ENCODE measurements at regions not wholly inside any gene's neighbourhood (a gene's known extent, or its start where the extent isn't known, plus 50 kb on each side); places are given as distances from the start of the nearest gene placed in this dataset.

DNA sequence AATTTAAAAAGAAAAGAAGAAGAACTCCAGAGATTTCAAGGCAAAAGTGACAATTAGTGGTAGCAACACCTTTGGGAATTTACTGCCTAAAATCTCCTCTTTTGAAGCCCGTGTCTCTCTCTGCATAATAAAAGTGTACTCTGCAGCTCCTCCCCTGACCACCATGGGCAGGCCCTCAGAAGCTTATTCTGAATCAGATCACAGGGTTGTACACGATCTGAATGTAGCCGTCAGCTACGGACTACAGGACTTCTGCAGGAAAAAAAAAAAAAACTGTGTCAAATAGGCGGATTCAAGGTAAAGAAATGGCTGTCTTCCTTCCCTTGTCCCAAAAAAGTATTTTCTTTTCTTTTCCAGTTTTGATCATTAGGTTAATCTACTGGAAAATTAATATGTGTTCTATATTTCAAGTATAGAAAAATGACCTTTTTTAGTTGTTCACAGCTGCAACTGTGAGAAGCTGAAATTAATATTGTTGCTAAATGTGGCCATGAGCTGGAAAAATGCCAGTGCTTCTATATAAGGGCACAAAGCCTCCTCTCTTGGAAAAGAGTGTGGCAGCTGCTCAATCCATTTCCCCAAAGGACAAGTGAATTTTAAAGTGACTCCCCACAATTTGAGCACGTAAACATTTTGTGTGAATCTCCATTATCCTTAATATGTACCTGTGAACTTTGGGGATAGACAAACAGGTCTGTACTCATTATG, 397.4 kb downstream of the C6orf118 start:
- H3K79me2 ChIP-seq (ENCODE audit: control insufficient read depth, insufficient read depth, low read length): no peaks in the 10 kb centered on the region
- no peaks in the 10 kb centered on the region for H3K36me3 ChIP-seq (ENCODE audit: control insufficient read depth, insufficient read depth, low read length)
- H3K9ac ChIP-seq (ENCODE audit: insufficient read depth in 1 of 2, low read depth in 2 of 2, low read length in 2 of 2): no peak overlapping the region
- FAIRE-seq: no peak
- ChIA-PET CTCF (ENCODE audit: low intra/inter-chr PET ratio) (no interaction called here), POLR2A (no interaction called here)
- WGBS (ENCODE audit: insufficient coverage, low coverage, missing lambda C conversion rate): 0% methylated on average over 6 of the region's 6 CpGs
- no peak overlapping the region for H3K4me3 ChIP-seq
- ATAC-seq: no peak
- H3K9me1 ChIP-seq (ENCODE audit: control insufficient read depth, insufficient read depth, low read length): no peaks in the 10 kb centered on the region
- no peaks in the 10 kb centered on the region for H3K27me3 ChIP-seq (ENCODE audit: control insufficient read depth in 2 of 2, insufficient read depth in 2 of 2, low read length in 2 of 2)
- no TSS peak for BruUV-seq (replicated peaks)
- peaks cover 6% of the 10 kb centered on the region; the same call in 1 of the 2 replicates for H3K9me3 ChIP-seq (replicated peaks; ENCODE audit: control insufficient read depth, insufficient read depth, low read depth, low read length)
- H2AFZ ChIP-seq (ENCODE audit: low read depth, low read length): no peak overlapping the region
- in situ Hi-C loops (cut with MboI) (no loop called here), intact Hi-C loops (cut with micrococcal nuclease) (no loop called here)
- H3K27ac ChIP-seq (ENCODE audit: extremely low read depth, low read depth, low read length): no peak overlapping the region
- no peak overlapping the region for H3K4me2 ChIP-seq (ENCODE audit: insufficient read depth, low read length)
- no peaks in the 10 kb centered on the region for H4K20me1 ChIP-seq (replicated peaks; ENCODE audit: control insufficient read depth, insufficient read depth, low read length)
- H3K4me1 ChIP-seq (replicated peaks in 1 of 2; ENCODE audit: control insufficient read depth in 2 of 2, insufficient read depth in 2 of 2, low read length in 2 of 2): no peaks in the 10 kb centered on the region
- TF ChIP-seq, protein P1, sequence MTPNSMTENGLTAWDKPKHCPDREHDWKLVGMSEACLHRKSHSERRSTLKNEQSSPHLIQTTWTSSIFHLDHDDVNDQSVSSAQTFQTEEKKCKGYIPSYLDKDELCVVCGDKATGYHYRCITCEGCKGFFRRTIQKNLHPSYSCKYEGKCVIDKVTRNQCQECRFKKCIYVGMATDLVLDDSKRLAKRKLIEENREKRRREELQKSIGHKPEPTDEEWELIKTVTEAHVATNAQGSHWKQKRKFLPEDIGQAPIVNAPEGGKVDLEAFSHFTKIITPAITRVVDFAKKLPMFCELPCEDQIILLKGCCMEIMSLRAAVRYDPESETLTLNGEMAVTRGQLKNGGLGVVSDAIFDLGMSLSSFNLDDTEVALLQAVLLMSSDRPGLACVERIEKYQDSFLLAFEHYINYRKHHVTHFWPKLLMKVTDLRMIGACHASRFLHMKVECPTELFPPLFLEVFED (CRISPR knock-in tag; conservative IDR thresholded peaks at IDR 0.05): no peak
- no peak for TF ChIP-seq DMBX1 (CRISPR knock-in tag; IDR thresholded peaks at IDR 0.05; ENCODE audit: borderline replicate concordance)
- TF ChIP-seq ASH1L (IDR thresholded peaks at IDR 0.05; ENCODE audit: borderline replicate concordance, low read depth, partially characterized antibody): no peak
- TF ChIP-seq MTF1 (CRISPR knock-in tag; IDR thresholded peaks at IDR 0.05; ENCODE audit: borderline replicate concordance): no peak
- no peak for TF ChIP-seq CHD4 (IDR thresholded peaks at IDR 0.05; ENCODE audit: insufficient read depth, insufficient replicate concordance, low read depth, low read length, poor library complexity, severe bottlenecking)
- no peak for TF ChIP-seq BACH1 (tag; IDR thresholded peaks at IDR 0.05)
- TF ChIP-seq ZC3H4 (CRISPR knock-in tag; IDR thresholded peaks at IDR 0.05; ENCODE audit: borderline replicate concordance): no peak
- no peak for TF ChIP-seq MYNN (IDR thresholded peaks at IDR 0.05)
- no peak for TF ChIP-seq MYNN (CRISPR knock-in tag; IDR thresholded peaks at IDR 0.05)
- no peak for TF ChIP-seq FOSL1 (tag; conservative IDR thresholded peaks at IDR 0.05)
- TF ChIP-seq MTA1 (IDR thresholded peaks at IDR 0.05; ENCODE audit: borderline replicate concordance): no peak
- TF ChIP-seq LCOR (CRISPR knock-in tag; IDR thresholded peaks at IDR 0.05): no peak
- TF ChIP-seq ZNF282 (CRISPR knock-in tag; IDR thresholded peaks at IDR 0.05): no peak
- no peak for TF ChIP-seq NFE2L1 (tag; IDR thresholded peaks at IDR 0.05; ENCODE audit: borderline replicate concordance, low read depth)
- TF ChIP-seq, protein P2, sequence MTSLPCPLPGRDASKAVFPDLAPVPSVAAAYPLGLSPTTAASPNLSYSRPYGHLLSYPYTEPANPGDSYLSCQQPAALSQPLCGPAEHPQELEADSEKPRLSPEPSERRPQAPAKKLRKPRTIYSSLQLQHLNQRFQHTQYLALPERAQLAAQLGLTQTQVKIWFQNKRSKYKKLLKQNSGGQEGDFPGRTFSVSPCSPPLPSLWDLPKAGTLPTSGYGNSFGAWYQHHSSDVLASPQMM (CRISPR knock-in tag; IDR thresholded peaks at IDR 0.05): no peak
- no peak for TF ChIP-seq CBFA2T3 (IDR thresholded peaks at IDR 0.05)
- TF ChIP-seq, protein P3, sequence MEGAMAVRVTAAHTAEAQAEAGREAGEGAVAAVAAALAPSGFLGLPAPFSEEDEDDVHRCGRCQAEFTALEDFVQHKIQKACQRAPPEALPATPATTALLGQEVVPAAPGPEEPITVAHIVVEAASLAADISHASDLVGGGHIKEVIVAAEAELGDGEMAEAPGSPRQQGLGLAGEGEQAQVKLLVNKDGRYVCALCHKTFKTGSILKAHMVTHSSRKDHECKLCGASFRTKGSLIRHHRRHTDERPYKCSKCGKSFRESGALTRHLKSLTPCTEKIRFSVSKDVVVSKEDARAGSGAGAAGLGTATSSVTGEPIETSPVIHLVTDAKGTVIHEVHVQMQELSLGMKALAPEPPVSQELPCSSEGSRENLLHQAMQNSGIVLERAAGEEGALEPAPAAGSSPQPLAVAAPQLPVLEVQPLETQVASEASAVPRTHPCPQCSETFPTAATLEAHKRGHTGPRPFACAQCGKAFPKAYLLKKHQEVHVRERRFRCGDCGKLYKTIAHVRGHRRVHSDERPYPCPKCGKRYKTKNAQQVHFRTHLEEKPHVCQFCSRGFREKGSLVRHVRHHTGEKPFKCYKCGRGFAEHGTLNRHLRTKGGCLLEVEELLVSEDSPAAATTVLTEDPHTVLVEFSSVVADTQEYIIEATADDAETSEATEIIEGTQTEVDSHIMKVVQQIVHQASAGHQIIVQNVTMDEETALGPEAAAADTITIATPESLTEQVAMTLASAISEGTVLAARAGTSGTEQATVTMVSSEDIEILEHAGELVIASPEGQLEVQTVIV (CRISPR knock-in tag; IDR thresholded peaks at IDR 0.05; ENCODE audit: borderline replicate concordance): no peak
- DNase-seq (ENCODE audit: extremely low read depth in 1 of 4, low spot score in 3 of 4): no peak

Data from K562 (cell line).